HepG2 (cell line): ENCODE measurements at regions not wholly inside any gene's neighbourhood (a gene's known extent, or its start where the extent isn't known, plus 50 kb on each side); places are given as distances from the start of the nearest gene placed in this dataset.

Experiments used
- ATF6 ChIP-seq: sonication (generic); formaldehyde crosslinking; conservative IDR thresholded peaks from 2 replicates; pipeline ENCODE4 v1.4.0; 2020; ENCODE audit warnings: missing genetic modification reagents
- CHD2 ChIP-seq: IDR thresholded peaks from 2 replicates; pipeline ENCODE4 v1.6.1; 2011; ENCODE audit warnings: low read depth, low read length, improper control_type of control experiment
- EZH2 ChIP-seq: conservative IDR thresholded peaks from 2 replicates; pipeline ENCODE4 v1.6.1; 2012; ENCODE audit warnings: mild to moderate bottlenecking, low read depth, low read length, moderate library complexity
- FOXK1 ChIP-seq: sonication (generic); formaldehyde crosslinking; IDR thresholded peaks from 2 replicates; pipeline ENCODE4 v1.4.0; 2020; ENCODE audit warnings: low read depth, missing genetic modification reagents, borderline replicate concordance
- NCOA1 ChIP-seq: sonication (generic); formaldehyde crosslinking; IDR thresholded peaks from 2 replicates; pipeline ENCODE4 v1.9.0; 2021; ENCODE audit warnings: missing genetic modification reagents
- RFX1 ChIP-seq: fragments of 450-650 bp; IDR thresholded peaks from 2 replicates; pipeline ENCODE4 v1.6.1; 2017
- TAF1 ChIP-seq: sonication (generic); formaldehyde crosslinking; IDR thresholded peaks from 2 replicates; pipeline ENCODE4 v1.4.0; 2020; ENCODE audit warnings: missing genetic modification reagents
- TF ChIP-seq, protein P1 (sequence below): sonication (generic); formaldehyde crosslinking; IDR thresholded peaks from 2 replicates; pipeline ENCODE4 v1.4.0; 2020; ENCODE audit warnings: missing genetic modification reagents
- TF ChIP-seq, protein P2 (sequence below): sonication (generic); formaldehyde crosslinking; IDR thresholded peaks from 2 replicates; pipeline ENCODE4 v1.5.0; 2020; ENCODE audit warnings: mild to moderate bottlenecking, missing genetic modification reagents, moderate library complexity
- TF ChIP-seq, protein P3 (sequence below), 2 experiments: IDR thresholded peaks; 2 replicates each; pipeline ENCODE4 v1.6.1; 2011 to 2012; ENCODE audit warnings: low read length in 2 of 2, borderline replicate concordance in 1 of 2, low read depth in 1 of 2, mild to moderate bottlenecking in 1 of 2, moderate library complexity in 1 of 2

GRCh38 chr4:138053641-138054301, 188.4 kb downstream of the SLC7A11 start:
- TF ChIP-seq, protein P1, sequence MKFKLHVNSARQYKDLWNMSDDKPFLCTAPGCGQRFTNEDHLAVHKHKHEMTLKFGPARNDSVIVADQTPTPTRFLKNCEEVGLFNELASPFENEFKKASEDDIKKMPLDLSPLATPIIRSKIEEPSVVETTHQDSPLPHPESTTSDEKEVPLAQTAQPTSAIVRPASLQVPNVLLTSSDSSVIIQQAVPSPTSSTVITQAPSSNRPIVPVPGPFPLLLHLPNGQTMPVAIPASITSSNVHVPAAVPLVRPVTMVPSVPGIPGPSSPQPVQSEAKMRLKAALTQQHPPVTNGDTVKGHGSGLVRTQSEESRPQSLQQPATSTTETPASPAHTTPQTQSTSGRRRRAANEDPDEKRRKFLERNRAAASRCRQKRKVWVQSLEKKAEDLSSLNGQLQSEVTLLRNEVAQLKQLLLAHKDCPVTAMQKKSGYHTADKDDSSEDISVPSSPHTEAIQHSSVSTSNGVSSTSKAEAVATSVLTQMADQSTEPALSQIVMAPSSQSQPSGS, result no peak
- no peak for TF ChIP-seq RFX1
- TF ChIP-seq CHD2, result no peak
- TF ChIP-seq, protein P2, sequence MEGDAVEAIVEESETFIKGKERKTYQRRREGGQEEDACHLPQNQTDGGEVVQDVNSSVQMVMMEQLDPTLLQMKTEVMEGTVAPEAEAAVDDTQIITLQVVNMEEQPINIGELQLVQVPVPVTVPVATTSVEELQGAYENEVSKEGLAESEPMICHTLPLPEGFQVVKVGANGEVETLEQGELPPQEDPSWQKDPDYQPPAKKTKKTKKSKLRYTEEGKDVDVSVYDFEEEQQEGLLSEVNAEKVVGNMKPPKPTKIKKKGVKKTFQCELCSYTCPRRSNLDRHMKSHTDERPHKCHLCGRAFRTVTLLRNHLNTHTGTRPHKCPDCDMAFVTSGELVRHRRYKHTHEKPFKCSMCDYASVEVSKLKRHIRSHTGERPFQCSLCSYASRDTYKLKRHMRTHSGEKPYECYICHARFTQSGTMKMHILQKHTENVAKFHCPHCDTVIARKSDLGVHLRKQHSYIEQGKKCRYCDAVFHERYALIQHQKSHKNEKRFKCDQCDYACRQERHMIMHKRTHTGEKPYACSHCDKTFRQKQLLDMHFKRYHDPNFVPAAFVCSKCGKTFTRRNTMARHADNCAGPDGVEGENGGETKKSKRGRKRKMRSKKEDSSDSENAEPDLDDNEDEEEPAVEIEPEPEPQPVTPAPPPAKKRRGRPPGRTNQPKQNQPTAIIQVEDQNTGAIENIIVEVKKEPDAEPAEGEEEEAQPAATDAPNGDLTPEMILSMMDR (CRISPR knock-in tag), result no peak
- TF ChIP-seq TAF1 (CRISPR knock-in tag), result no peak
- no peak for TF ChIP-seq NCOA1 (CRISPR knock-in tag)
- TF ChIP-seq, protein P3, sequence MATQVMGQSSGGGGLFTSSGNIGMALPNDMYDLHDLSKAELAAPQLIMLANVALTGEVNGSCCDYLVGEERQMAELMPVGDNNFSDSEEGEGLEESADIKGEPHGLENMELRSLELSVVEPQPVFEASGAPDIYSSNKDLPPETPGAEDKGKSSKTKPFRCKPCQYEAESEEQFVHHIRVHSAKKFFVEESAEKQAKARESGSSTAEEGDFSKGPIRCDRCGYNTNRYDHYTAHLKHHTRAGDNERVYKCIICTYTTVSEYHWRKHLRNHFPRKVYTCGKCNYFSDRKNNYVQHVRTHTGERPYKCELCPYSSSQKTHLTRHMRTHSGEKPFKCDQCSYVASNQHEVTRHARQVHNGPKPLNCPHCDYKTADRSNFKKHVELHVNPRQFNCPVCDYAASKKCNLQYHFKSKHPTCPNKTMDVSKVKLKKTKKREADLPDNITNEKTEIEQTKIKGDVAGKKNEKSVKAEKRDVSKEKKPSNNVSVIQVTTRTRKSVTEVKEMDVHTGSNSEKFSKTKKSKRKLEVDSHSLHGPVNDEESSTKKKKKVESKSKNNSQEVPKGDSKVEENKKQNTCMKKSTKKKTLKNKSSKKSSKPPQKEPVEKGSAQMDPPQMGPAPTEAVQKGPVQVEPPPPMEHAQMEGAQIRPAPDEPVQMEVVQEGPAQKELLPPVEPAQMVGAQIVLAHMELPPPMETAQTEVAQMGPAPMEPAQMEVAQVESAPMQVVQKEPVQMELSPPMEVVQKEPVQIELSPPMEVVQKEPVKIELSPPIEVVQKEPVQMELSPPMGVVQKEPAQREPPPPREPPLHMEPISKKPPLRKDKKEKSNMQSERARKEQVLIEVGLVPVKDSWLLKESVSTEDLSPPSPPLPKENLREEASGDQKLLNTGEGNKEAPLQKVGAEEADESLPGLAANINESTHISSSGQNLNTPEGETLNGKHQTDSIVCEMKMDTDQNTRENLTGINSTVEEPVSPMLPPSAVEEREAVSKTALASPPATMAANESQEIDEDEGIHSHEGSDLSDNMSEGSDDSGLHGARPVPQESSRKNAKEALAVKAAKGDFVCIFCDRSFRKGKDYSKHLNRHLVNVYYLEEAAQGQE (IDR thresholded peaks at IDR 0.05; ENCODE audit: borderline replicate concordance in 1 of 2, low read depth in 1 of 2, low read length in 2 of 2), result no peak
- TF ChIP-seq ATF6, result no peak
- TF ChIP-seq FOXK1, result no peak
- no peak for TF ChIP-seq EZH2
